HG03064 (cell line): ENCODE measurements at regions not wholly inside any gene's neighbourhood (a gene's known extent, or its start where the extent isn't known, plus 50 kb on each side); places are given as distances from the start of the nearest gene placed in this dataset.
"Not testable (repeated sequence)": the region's sequence is repeated elsewhere in the genome, so short reads cannot be mapped to it uniquely, and the experiment has no call there.

ENCODE experiments used
- ATAC-seq: cut with Tn5 transposase; IDR thresholded peaks from one replicate; pipeline ENCODE4 v1.9.1; 2021; ENCODE audit warnings: low read depth; ENCODE audit not compliant: unreplicated experiment

GRCh38 chr3:127045435-127046045, 62.6 kb downstream of the PLXNA1 start:
- no peak for ATAC-seq

GRCh38 chr3:127046690-127047089, 63.8 kb downstream of the PLXNA1 start:
- not testable (repeated sequence) for ATAC-seq

- ATAC-seq = no peak
These were observed 66.5 kb downstream of the PLXNA1 start for GRCh38 chr3:127049393-127049792.

- ATAC-seq = no peak
These were observed 67.8 kb downstream of the PLXNA1 start for GRCh38 chr3:127050733-127051132.

GRCh38 chr3:127052121-127052561, 69.2 kb downstream of the PLXNA1 start:
- ATAC-seq = no peak

- ATAC-seq = no peak
These were observed 70.1 kb downstream of the PLXNA1 start for GRCh38 chr3:127053026-127053425.

GRCh38 chr3:127053450-127053849, 70.5 kb downstream of the PLXNA1 start:
- ATAC-seq = no peak

- ATAC-seq = no peak
These were observed 71.1 kb downstream of the PLXNA1 start for GRCh38 chr3:127053979-127054378.

GRCh38 chr3:127056281-127056680, 73.4 kb downstream of the PLXNA1 start:
- ATAC-seq = no peak

- ATAC-seq = no peak
These were observed 74.1 kb downstream of the PLXNA1 start for GRCh38 chr3:127056976-127057375.

- ATAC-seq = no peak
These were observed 76.2 kb downstream of the PLXNA1 start for GRCh38 chr3:127059072-127059471.

GRCh38 chr3:127061641-127062040, 78.7 kb downstream of the PLXNA1 start:
- ATAC-seq = no peak

- ATAC-seq = no peak
These were observed 80.0 kb downstream of the PLXNA1 start for GRCh38 chr3:127062926-127063325.

GRCh38 chr3:127063916-127064315, 81.0 kb downstream of the PLXNA1 start:
- ATAC-seq = no peak

- ATAC-seq = no peak
These were observed 81.6 kb downstream of the PLXNA1 start for GRCh38 chr3:127064391-127065137.

GRCh38 chr3:127065138-127065427, 82.2 kb downstream of the PLXNA1 start:
- no peak for ATAC-seq

- no peak for ATAC-seq
These were observed 82.8 kb downstream of the PLXNA1 start for GRCh38 chr3:127065561-127066290.

GRCh38 chr3:127066635-127067034, 83.7 kb downstream of the PLXNA1 start:
- no peak for ATAC-seq

- ATAC-seq = no peak
These were observed 84.4 kb downstream of the PLXNA1 start for GRCh38 chr3:127067116-127067910.

GRCh38 chr3:127068111-127068810, 85.3 kb downstream of the PLXNA1 start:
- no peak for ATAC-seq
